ENCODE measurements at regions not wholly inside any gene's neighbourhood (a gene's known extent, or its start where the extent isn't known, plus 50 kb on each side); places are given as distances from the start of the nearest gene placed in this dataset.

- TF ChIP-seq POLR2AphosphoS5 (IDR thresholded peaks at IDR 0.05; ENCODE audit: low read depth) (no peak), CTCF (IDR thresholded peaks at IDR 0.05; ENCODE audit: insufficient read depth, low read length) (no peak)
Observed at GRCh38 chr6:165875946-165876345, 212.9 kb upstream of the PDE10A start.

All from HL-60 (cell line).